HuH-7.5 (cell line): ENCODE measurements at regions not wholly inside any gene's neighbourhood (a gene's known extent, or its start where the extent isn't known, plus 50 kb on each side); places are given as distances from the start of the nearest gene placed in this dataset.
"Not testable (repeated sequence)": the region's sequence is repeated elsewhere in the genome, so short reads cannot be mapped to it uniquely, and the experiment has no call there.

Source experiments
- DNase-seq: peaks from one replicate; pipeline ENCODE4 v3.0.0; 2011; ENCODE audit warnings: low spot score

DNA sequence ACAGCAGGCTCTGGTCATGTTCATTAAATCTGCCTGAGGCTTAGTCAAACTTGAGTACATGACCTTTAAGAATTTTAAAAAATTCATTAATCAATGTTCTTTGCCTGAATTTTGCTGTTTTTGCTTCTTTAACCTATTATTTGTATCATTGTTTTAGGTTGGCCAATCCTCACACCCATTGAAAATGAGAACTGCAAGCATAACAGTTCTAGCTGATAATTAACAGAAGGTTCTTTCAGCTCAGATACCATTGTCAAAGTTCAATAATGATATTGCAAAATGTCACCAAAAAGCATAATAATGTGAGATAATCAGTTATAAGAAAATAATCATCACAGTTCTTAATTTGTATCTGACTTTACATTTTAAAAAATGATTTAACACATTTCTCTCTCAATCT is 583.1 kb downstream of the TFAP2A start:
- DNase-seq, result no peak

DNA sequence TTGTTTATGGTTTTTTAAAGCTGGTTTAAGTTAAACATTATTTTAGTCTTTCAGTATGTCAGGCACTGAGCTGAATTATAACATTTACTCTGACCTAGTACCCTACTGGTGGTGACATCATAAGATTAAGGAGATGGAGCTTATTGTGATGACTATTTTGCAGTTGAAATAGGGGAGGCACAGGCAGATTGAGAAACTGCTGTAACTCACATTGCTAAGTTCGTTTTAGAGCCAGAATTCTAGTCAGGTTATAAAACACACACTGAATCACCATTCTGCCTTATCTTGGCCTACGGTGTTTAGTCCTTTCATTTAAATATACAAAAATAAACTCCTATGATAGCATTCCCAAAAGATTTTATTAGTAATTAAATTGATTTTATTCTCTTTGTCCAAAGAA is 584.1 kb downstream of the TFAP2A start:
- DNase-seq, result no peak

DNA sequence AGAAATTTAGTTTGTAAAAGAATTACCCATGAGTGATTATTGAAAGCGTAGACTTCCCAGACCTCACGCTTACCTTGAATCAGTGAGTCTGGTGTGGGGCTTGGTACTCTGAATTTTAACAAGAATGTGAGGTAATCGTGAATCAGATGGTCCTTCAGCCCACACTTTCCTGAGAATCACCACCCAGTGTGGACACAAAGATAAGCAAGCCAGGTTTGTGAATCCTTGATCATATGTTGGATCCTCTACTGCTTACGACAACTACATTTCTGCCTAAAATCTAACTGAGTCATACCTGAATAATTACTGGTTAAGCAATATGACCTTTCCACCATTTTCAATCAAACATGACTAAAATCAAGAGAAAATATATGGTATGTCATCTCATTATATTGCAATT is 589.3 kb downstream of the TFAP2A start:
- DNase-seq, result no peak

DNA sequence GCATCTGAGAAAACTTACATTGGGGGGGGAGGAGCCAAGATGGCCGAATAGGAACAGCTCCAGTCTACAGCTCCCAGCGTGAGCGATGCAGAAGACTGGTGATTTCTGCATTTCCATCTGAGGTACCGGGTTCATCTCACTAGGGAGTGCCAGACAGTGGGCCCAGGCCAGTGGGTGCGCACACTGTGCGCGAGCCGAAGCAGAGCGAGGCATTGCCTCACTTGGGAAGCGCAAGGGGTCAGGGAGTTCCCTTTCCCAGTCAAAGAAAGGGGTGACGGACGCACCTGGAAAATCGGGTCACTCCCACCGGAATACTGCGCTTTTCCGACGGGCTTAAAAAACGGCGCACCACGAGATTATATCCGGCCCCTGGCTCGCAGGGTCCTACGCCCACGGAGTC is 604.1 kb downstream of the TFAP2A start:
- not testable (repeated sequence) for DNase-seq

DNA sequence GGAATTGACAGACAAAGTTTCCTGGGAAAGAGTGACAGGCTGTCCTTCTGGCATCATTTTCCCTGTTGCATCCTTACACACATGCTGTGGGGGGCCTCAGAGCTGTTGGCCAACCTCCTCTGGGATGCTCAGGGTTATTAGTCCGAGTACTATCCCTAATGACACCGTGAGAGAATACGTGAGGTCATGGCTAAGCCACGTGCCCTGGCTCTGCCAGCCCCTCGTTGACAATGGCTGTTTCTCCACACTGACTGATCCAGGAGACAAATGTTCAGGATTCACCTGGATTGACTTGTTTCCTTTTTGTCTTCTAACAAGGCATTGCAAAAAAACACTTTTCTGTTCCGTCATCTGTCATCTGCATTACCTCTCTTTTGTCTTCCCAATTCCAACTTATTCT is 604.6 kb downstream of the TFAP2A start:
- DNase-seq, result peak; percentile 3

- DNase-seq, result no peak
Measured at GRCh38 chr6:9806195-9806594, 608.7 kb downstream of the TFAP2A start.

DNA sequence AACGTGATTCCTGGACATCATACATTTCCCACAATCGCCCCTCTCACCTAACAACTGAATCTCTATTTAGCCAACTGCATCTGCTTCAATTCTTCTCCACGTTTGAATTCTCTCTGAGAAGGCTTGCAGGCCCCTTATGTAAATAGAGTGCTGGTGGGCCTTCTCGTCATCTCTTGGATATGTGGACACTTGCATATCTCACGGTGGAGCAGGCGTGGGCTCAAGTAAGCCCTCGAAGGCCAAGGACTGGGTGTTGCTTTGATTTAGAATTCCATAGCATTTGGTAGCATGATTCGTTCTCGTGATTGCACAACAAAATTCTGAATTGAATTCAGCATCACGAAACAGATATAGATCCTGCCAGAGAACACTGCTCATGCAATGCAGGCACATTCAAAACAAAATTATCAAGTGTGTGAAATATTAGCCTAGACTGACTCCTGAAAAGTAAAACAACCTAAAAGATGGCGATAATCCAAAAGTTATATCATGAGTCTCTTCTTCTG is 613.6 kb downstream of the TFAP2A start:
- DNase-seq, result no peak

DNA sequence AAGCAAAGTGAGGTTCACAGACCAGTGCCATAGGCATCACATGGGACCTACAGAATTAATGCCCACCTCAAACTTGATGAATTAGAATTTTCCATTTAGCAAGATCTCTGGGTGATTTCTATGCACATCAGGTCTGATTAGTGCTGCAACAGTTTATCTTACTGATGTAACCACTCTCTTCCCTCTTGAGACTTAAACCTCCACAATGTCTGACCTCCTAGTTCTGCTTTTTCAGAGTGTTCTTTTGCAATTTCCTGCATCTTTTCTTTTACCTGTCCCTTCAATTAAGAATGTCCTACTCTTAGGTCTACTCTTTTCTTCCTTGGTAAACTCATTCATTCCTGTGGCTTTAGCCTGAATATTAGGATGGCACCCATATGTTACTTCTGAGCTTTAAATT is 615.3 kb downstream of the TFAP2A start:
- DNase-seq, result no peak

GRCh38 chr6:9796827-9797226 is 618.0 kb downstream of the TFAP2A start:
- DNase-seq, result no peak

GRCh38 chr6:9795880-9796279 is 619.0 kb downstream of the TFAP2A start:
- no peak for DNase-seq

DNA sequence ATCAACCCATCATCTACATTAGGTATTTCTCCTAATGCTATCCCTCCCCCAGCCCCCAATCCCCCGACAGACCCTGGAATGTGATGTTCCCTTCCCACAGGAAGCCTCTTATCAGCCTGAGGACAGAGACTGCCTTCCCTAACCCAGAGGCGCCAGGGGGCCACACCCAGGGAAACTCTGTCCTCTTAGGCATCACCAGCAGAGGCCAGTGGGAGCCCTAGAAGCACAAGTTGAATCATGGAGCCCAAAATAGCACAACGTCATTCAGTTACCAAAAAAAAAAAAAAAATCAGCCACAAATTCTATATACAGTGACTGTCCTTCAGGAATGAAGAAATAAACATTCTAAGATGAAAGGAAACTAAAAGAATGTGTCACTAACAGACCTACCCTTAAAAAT is 625.7 kb downstream of the TFAP2A start:
- no peak for DNase-seq

DNA sequence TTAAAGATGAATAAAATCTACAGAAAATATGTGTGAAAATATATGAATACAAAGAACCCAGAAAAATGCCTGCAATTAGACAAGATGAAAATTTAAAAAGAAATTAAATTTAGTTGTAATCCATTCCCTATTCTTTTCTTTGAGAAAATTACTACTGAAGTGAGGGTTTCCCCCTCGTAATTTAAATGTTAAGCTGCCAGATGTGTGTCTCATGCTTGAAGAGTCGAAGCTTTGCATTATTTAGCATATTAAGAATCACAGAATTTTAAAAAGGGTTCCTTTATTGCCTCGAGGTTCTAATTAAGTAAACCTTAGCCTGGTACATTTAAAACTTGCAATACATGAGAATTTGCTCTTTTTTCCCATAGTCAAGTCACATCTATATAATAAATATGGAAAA is 630.1 kb downstream of the TFAP2A start:
- no peak for DNase-seq

DNA sequence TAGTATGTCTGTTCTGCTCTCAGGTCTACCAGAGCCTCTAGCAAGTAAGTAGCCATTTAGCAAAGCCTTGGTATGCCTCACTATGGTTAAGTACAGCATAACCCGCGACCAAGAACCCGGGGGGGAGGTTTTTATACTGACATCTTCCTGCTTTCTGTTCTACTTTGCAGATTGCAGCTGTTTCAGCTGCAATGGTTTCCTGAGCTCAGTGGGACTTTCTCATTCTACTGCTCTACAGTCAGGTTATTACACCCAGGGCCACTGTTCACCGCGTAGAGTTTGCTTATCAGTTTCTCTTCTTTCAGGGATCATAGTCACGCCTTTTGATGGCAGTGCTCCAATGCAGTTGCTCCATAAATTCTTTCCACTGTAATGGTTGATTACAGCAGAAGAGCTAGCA is 631.3 kb downstream of the TFAP2A start:
- DNase-seq, result no peak

DNA sequence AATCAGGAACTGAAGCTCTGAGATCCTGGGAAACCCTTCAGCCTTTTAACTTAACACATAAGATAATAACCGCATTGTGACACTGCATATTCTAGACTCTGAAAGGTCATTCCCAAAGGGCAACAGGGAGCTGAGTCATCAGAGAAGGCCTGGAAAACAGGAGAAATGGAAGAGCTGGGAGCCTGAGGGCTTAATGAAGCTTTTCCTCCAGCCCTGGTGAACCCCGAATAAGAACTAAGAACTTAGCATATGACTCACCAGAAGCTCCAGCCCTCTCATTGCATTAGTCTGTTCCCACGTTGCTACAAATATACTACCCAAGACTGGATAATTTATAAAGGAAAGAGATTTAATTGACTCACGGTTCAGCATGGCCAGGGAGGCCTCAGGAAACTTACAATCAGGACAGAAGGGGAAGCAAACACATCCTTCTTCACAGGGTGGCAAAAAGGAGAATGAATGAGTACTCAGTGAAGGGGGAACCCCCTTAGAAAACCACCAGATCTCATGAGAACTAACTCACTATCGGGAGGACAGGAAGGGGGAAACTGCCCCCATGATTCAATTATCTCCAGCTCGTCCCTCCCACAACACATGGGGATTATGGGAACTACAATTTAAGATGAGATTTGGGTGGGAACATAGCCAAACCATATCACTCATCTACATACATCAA is 648.5 kb downstream of the TFAP2A start:
- DNase-seq, result no peak

DNA sequence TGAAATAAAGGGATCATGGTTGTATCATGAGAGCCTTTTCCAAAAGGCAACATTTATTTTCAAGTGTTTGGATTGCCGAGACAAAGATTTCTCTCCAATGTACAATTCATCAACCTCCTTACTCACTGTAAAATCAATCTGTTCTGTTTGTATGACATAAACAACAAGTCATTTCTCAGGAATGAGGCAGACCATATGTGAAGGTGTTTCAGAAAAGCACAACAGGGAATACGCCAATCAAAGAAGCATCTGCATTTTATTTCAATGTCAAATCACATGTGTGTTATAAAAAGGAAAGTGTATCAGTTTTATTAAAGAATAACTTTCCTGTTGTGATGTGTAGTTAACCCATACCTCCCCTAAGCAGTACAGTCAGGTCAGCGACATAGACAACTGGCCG is 653.7 kb downstream of the TFAP2A start:
- no peak for DNase-seq

DNA sequence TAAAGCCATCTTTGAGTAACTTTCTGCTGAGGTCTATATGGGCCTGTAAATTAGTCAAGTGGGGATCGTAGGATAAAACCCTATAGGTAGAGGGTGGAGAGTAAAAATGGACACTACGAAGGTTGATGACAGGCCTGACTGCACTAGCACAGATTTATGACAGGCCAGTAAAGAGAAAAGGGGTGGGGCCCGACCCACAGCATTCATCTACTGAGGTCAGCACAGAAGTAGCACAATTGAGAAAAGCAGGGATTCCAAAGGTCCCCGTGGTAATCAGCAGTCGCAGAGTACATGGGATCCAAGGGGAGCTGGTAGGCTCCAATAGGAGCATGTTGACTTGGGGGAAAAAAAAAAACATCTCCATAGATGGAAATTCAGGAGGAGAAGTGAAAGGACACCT is 660.4 kb downstream of the TFAP2A start:
- no peak for DNase-seq

DNA sequence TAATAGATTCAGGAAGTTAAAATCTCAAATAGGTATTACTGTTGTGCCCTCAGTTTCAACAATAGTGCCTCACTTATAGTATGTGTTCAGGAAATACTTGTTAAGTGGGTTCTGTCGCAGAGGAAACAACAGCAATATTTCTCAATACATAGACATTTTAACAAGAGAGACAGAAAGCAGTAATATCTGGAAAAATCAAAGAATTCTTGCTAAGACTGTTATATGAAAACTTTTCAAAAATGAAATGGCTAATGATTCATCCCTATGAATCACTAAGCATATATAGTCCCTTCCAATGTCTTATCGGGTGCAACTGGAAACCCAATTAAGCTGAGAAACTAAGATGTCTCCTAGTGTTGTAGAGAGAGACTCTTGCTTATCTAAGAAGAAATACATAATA is 668.9 kb downstream of the TFAP2A start:
- no peak for DNase-seq

DNA sequence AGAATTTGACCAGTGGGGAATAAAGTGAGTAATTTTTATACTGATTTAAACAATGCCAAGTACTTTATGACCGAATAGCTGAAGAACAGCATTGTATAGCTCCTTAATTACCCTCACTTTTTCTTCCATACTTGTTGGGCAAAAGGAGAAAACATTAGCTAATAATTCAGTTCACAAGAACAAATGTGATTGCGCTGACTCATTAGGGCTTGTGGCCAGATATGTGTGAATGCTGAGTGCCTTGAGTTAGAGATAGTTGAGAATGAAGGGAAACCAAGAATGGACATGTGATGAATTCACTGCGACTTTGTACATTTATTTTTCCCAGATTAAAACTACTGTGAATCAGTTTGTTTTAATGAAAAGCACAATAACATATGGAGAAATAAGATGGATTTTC is 669.4 kb downstream of the TFAP2A start:
- DNase-seq, result no peak

DNA sequence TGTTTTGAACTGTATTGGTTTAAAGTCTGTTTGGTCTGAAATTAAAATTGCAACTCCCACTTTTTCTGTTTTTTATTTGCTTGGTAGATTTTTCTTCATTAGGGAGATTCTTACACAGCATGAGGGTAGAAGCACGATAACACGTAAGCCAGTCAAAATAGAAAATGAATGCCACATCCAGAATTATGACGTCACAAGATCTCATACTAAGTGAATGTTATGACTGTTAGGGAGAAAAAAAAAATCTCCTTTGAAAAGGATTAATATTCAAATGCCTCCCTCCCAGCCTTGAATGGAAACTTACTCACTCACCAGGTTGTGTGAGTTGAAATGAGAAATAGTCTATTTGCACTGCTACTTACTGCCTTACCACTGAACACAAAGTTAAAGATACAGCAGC is 670.8 kb downstream of the TFAP2A start:
- DNase-seq, result no peak

DNA sequence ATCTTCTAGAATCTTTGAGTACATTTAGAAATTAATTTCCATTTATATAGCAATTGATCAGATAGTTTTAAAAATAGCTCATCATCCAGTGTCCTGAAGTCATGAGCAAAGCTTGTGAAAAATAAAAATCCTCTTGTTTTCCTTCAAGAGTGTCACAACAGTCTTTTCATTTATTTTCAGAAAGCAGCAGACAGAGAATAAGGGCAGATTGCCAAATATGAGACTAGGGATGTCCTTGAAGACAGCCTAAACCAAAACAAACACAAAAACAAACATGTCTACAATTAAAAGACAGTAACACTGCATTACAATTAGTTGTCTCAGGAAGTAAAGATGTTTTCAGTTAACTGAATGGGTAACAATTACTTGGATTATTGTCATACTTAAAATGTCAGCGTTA is 682.8 kb downstream of the TFAP2A start:
- no peak for DNase-seq

DNA sequence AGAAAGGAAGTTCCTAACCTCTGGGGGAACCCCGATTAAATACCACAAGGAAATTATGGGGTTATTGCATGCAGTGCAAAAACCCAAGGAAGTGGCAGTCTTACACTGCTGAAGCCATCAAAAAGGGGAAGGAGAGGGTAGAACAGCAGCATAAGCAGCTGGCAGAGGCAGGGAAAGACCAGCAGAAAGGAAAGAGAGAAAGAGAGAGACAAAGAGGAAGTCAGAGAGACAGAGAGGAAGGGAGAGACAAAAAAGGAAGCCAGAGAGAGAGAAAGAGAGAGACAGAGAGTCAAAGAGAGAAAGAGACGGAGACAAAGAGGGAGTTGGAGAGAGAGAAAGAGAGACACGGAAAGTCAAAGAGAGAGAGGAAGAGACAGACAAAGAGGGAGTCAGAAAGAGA is 689.1 kb downstream of the TFAP2A start:
- not testable (repeated sequence) for DNase-seq

- DNase-seq, result no peak
Measured at GRCh38 chr6:9717568-9717967, 697.3 kb downstream of the TFAP2A start.

DNA sequence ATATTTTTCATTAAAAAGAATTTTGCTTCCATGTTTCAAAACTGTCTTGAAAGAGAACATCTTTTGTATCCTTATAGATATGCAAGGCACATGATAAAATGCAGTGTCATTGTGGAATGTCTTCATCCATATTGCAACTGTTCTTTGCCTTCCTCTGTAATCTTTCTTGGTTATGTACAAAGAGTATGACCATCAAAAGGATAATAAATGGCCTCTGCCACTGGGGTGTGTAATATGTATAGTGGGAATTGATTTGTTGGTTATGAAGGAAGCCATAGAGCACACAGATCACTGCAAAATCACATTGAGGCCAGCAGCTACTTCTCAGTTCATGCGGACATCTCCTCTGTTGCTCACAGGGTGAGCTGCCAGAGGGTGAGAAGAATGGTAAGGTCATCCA is 703.5 kb downstream of the TFAP2A start:
- no peak for DNase-seq

GRCh38 chr6:9710574-9710973 is 704.3 kb downstream of the TFAP2A start:
- DNase-seq, result no peak

DNA sequence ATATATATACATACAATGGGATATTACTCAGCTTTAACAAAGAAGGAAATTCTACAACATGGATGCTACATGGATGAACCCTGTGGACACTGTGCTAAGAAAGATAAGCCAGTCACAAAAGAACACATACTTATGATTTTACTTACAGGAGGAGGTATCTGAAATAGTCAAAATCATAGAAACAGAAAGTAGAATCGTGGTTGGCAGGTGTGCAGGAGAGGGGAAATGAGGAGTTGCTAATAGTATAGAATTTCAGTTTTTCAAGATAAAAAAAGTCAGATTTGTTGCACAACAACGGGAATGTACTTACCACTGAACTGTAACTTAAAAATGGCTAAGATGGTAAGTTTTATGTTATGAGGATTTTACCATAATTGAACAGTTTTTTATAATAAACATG is 706.3 kb downstream of the TFAP2A start:
- no peak for DNase-seq
